ENCODE measurements at regions not wholly inside any gene's neighbourhood (a gene's known extent, or its start where the extent isn't known, plus 50 kb on each side); places are given as distances from the start of the nearest gene placed in this dataset.

GRCh38 chr17:79538291-79538690 lies 72.6 kb downstream of the RBFOX3 start:
- in situ Hi-C loops (cut with HindIII; ENCODE audit: low sequenced_read_pairs) = no loop called here
- no peak overlapping the region for H3K4me3 ChIP-seq (ENCODE audit: low read depth, low read length)
- TF ChIP-seq CTCF (IDR thresholded peaks at IDR 0.05; ENCODE audit: low read depth, low read length, missing control alignments) = no peak
- DNase-seq (ENCODE audit: low read depth) = no peak

DNA sequence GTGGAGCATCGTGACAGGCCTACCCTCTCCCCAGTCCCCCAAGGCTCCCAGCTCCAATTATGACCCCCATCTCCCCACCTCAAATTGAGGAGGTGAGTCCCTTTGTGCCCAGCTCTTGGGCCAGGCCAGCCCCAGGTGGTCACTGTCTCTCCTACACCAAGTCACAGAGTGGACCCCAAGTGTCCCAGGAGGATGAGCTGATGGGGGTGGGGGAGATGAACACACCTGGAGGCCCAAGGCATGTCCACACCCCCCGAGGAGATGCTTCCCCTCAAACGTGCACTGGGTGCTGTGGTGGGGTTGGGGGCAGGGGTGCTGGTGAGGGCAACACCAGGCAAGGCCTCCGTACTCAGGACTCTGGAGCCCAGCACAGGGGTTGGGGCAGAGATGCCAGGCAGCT lies 73.2 kb downstream of the RBFOX3 start:
- in situ Hi-C loops (cut with HindIII; ENCODE audit: low sequenced_read_pairs) = no loop called here
- TF ChIP-seq CTCF (IDR thresholded peaks at IDR 0.05; ENCODE audit: low read depth, low read length, missing control alignments) = no peak
- no peak for DNase-seq (ENCODE audit: low read depth)
- no peak overlapping the region for H3K4me3 ChIP-seq (ENCODE audit: low read depth, low read length)

DNA sequence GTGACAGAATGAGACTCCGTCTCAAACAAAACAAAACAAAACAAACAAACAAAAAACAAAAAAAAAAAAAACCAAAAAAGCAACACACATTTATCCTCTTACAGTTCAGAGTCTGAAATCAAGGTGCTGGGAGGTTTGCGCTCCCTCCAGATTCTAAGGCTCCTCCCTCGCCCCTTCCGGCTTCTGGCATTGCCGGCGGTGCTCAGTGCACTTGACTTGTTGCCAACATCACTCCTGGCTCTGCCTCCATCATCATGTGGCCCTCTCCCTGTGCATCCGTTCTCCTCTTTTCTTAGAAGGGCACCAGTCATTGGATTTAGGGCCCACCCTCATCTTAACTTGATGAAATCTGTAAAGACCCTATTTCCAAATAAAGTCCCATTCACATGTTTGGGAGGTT lies 73.8 kb downstream of the RBFOX3 start:
- in situ Hi-C loops (cut with HindIII; ENCODE audit: low sequenced_read_pairs) = no loop called here
- TF ChIP-seq CTCF (IDR thresholded peaks at IDR 0.05; ENCODE audit: low read depth, low read length, missing control alignments) = no peak
- no peak overlapping the region for H3K4me3 ChIP-seq (ENCODE audit: low read depth, low read length)
- DNase-seq (ENCODE audit: low read depth) = no peak

- in situ Hi-C loops (cut with HindIII; ENCODE audit: low sequenced_read_pairs) = no loop called here
- no peak for DNase-seq (ENCODE audit: low read depth)
- no peak for TF ChIP-seq CTCF (IDR thresholded peaks at IDR 0.05; ENCODE audit: low read depth, low read length, missing control alignments)
- no peak overlapping the region for H3K4me3 ChIP-seq (ENCODE audit: low read depth, low read length)
Observed at GRCh38 chr17:79536212-79536840, 74.5 kb downstream of the RBFOX3 start.

DNA sequence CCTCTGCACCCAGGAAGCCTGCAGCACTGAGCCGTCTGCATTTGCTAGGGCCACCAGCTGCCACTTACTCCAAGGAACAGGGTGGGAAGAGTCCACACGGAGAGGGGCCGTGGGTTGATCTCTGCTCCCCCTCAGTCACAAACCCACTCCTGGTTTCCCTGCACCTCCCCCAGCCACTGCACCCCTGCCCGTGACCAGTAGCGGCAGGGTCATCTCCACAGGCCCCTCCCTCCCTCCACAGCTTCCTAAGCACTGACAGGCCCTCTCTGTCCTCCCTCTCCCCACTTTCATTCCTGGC lies 75.2 kb downstream of the RBFOX3 start:
- in situ Hi-C loops (cut with HindIII; ENCODE audit: low sequenced_read_pairs) = no loop called here
- TF ChIP-seq CTCF (IDR thresholded peaks at IDR 0.05; ENCODE audit: low read depth, low read length, missing control alignments) = no peak

GRCh38 chr17:79534851-79535727 lies 75.8 kb downstream of the RBFOX3 start:
- no peak for DNase-seq (ENCODE audit: low read depth)
- in situ Hi-C loops (cut with HindIII; ENCODE audit: low sequenced_read_pairs) = no loop called here
- H3K4me3 ChIP-seq (ENCODE audit: low read depth, low read length) = no peak overlapping the region
- no peak for TF ChIP-seq CTCF (IDR thresholded peaks at IDR 0.05; ENCODE audit: low read depth, low read length, missing control alignments)

More for the DNA sequence above, 75.2 kb downstream of the RBFOX3 start:
- H3K4me3 ChIP-seq (ENCODE audit: low read depth, low read length) = no peak overlapping the region
- no peak for DNase-seq (ENCODE audit: low read depth)
